ENCODE measurements at regions not wholly inside any gene's neighbourhood (a gene's known extent, or its start where the extent isn't known, plus 50 kb on each side); places are given as distances from the start of the nearest gene placed in this dataset.

GRCh38 chr14:22484632-22485031 is 104.4 kb downstream of the DAD1 start:
- no peak overlapping the region for H3K14ac ChIP-seq (ENCODE audit: insufficient read length)
- H3K18ac ChIP-seq (ENCODE audit: extremely low read depth, low read length), result no peak overlapping the region
- no peak overlapping the region for H4K91ac ChIP-seq (replicated peaks; ENCODE audit: insufficient read length, low read length)
- H2BK15ac ChIP-seq (ENCODE audit: low read length), result no peak overlapping the region
- FAIRE-seq, result no peak
- H2BK5ac ChIP-seq (ENCODE audit: low read depth, low read length), result no peak overlapping the region
- peaks cover 0 to 6% (median 3%) of the 10 kb centered on the region in 4 experiments; a peak in 4 of 7 replicates for H3K4me1 ChIP-seq (replicated peaks in 1 of 4; ENCODE audit: control insufficient read depth in 3 of 4, insufficient read depth in 4 of 4, low read length in 3 of 4)
- H3K79me2 ChIP-seq (ENCODE audit: control insufficient read depth in 1 of 2, insufficient read depth in 2 of 2, low read length in 2 of 2), result no peaks in the 10 kb centered on the region
- H3K23ac ChIP-seq (ENCODE audit: insufficient read length), result no peak overlapping the region
- H4K5ac ChIP-seq (ENCODE audit: insufficient read length, low read depth, low read length), result no peak overlapping the region
- H3K27me3 ChIP-seq (replicated peaks in 1 of 4; ENCODE audit: control insufficient read depth in 3 of 4, extremely low read depth in 1 of 4, insufficient read depth in 3 of 4, low read length in 3 of 4), result no peaks in the 10 kb centered on the region
- no peak overlapping the region for H2AFZ ChIP-seq (ENCODE audit: low read length)
- no peak overlapping the region for H2AK5ac ChIP-seq (ENCODE audit: low read depth, low read length)
- no peak overlapping the region for H4K8ac ChIP-seq (ENCODE audit: extremely low read depth, insufficient read depth, low read length)
- no peaks in the 10 kb centered on the region for H3K23me2 ChIP-seq (ENCODE audit: low read depth, low read length)
- 87% methylated on average over 5 of the region's 5 CpGs; no CpG with 5 or more reads in 1 of the 2 experiments for WGBS, 2 experiments (ENCODE audit: extremely low coverage in 1 of 2, insufficient coverage in 1 of 2, insufficient read length in 1 of 2, insufficient replicate concordance in 2 of 2, low coverage in 1 of 2, low lambda C conversion rate in 2 of 2, missing lambda C conversion rate in 1 of 2)
- ChIA-PET POLR2A (ENCODE audit: partially characterized antibody) (no interaction called here), CTCF (ENCODE audit: partially characterized antibody) (interaction anchor here (0.6 to 1.3 kb wide), 4 partner anchors 42 to 93 kb away, joined by 3 read pairs; no protein-coding TSS in a partner anchor)
- no peak overlapping the region for H3K4me2 ChIP-seq (ENCODE audit: insufficient read depth in 1 of 2, low read depth in 2 of 2, low read length in 2 of 2)
- no peak overlapping the region for H2BK12ac ChIP-seq (ENCODE audit: low read depth, low read length)
- H3K36me3 ChIP-seq (ENCODE audit: control insufficient read depth in 2 of 4, insufficient read depth in 4 of 4, low read length in 3 of 4), result no peaks in the 10 kb centered on the region
- H3K56ac ChIP-seq (replicated peaks; ENCODE audit: insufficient read length, low read depth, low read length), result no peak overlapping the region
- H2BK120ac ChIP-seq (replicated peaks; ENCODE audit: low read depth, low read length), result no peak overlapping the region
- H3K79me1 ChIP-seq (ENCODE audit: low read depth, low read length), result no peaks in the 10 kb centered on the region
- no peaks in the 10 kb centered on the region for H4K20me1 ChIP-seq (replicated peaks in 1 of 2; ENCODE audit: control insufficient read depth in 1 of 2, insufficient read depth in 2 of 2, low read length in 2 of 2)
- no peak overlapping the region for H3K4me3 ChIP-seq (ENCODE audit: extremely low read depth in 1 of 4, insufficient read depth in 2 of 4, low read depth in 3 of 4, low read length in 4 of 4)
- no peak overlapping the region for H3K9ac ChIP-seq (replicated peaks in 1 of 4; ENCODE audit: extremely low read depth in 1 of 4, low read depth in 3 of 4, low read length in 3 of 4)
- no peak overlapping the region for H3K27ac ChIP-seq (ENCODE audit: low read depth, low read length)
- no peak for DNase-seq (ENCODE audit: low read depth in 1 of 2, low spot score in 2 of 2)
- no peaks in the 10 kb centered on the region for H3K9me3 ChIP-seq (ENCODE audit: insufficient read depth in 2 of 2, low read depth in 1 of 2, low read length in 1 of 2)
- H3K4ac ChIP-seq (replicated peaks; ENCODE audit: insufficient read length, low read depth, low read length), result no peak overlapping the region
- no peak for TF ChIP-seq SIN3A (conservative IDR thresholded peaks at IDR 0.05 in 1 of 2, IDR thresholded peaks at IDR 0.05 in 1 of 2; ENCODE audit: low read depth in 1 of 2, low read length in 2 of 2)
- no peak for TF ChIP-seq SUZ12 (IDR thresholded peaks at IDR 0.05; ENCODE audit: low read length)
- TF ChIP-seq TCF12 (IDR thresholded peaks at IDR 0.05; ENCODE audit: low read depth, low read length), result no peak
- TF ChIP-seq KDM4A (IDR thresholded peaks at IDR 0.05; ENCODE audit: low read depth, low read length, severe bottlenecking), result no peak
- TF ChIP-seq KDM1A (IDR thresholded peaks at IDR 0.05; ENCODE audit: borderline replicate concordance, low read length), result no peak
- no peak for TF ChIP-seq CREB1 (IDR thresholded peaks at IDR 0.05)
- TF ChIP-seq SP4 (IDR thresholded peaks at IDR 0.05; ENCODE audit: low read length), result no peak
- no peak for TF ChIP-seq POU5F1 (IDR thresholded peaks at IDR 0.05; ENCODE audit: low read depth, low read length)
- no peak overlapping the region for H2BK20ac ChIP-seq (ENCODE audit: low read length)
